Urinary bladder (tissue), 3 donors: ENCODE measurements at regions not wholly inside any gene's neighbourhood (a gene's known extent, or its start where the extent isn't known, plus 50 kb on each side); places are given as distances from the start of the nearest gene placed in this dataset.
"Not testable (repeated sequence)": the region's sequence is repeated elsewhere in the genome, so short reads cannot be mapped to it uniquely, and the experiment has no call there.

Experiments
- DNase-seq: peaks from one replicate; pipeline ENCODE4 v3.0.0-alpha.2; 2015; ENCODE audit errors: extremely low spot score
- H3K27ac ChIP-seq: one replicate; pipeline ENCODE4 v1.5.1; 2013; ENCODE audit warnings: low read depth, mild to moderate bottlenecking, moderate library complexity
- H3K36me3 ChIP-seq: one replicate; pipeline ENCODE4 v1.6.1; 2013; ENCODE audit warnings: mild to moderate bottlenecking, moderate library complexity; ENCODE audit not compliant: insufficient read depth
- H3K4me1 ChIP-seq: one replicate; pipeline ENCODE4 v1.6.1; 2013; ENCODE audit warnings: mild to moderate bottlenecking, moderate library complexity; ENCODE audit not compliant: insufficient read depth
- H3K4me3 ChIP-seq: one replicate; pipeline ENCODE4 v1.5.1; 2013; ENCODE audit warnings: low read depth, low read length
- whole genome bisulfite sequencing: extraction: QIAGEN DNeasy Blood & Tissue Kit; methylation state at CpG from one replicate; pipeline ENCODE4 v1.1.7; 2013; 5-methylcytosine and 5-hydroxymethylcytosine counted together
- donor health status: healthy with polysubstance abuse.
- donor health status: healthy.

DNA sequence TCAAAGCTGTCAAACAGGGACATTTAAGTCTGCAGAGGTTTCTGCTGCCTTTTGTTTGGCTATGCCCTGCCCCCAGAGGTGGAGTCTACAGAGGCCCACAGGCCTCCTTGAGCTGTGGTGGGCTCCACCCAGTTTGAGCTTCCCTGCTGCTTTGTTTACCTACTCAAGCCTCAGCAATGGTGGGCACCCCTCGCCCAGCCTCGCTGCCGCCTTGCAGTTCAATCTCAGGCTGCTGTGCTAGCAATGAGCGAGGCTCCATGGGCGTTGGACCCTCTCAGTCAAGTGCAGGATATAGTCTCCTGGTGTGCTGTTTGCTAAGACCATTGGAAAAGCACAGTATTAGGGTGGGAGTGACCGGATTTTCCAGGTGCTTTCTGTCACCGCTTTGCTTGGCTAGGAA lies 477.6 kb upstream of the IL12A start:
- not testable (repeated sequence) for H3K27ac ChIP-seq, H3K36me3 ChIP-seq, H3K4me1 ChIP-seq, DNase-seq, H3K4me3 ChIP-seq
- WGBS, result 87% methylated on average over 7 of the region's 7 CpGs

DNA sequence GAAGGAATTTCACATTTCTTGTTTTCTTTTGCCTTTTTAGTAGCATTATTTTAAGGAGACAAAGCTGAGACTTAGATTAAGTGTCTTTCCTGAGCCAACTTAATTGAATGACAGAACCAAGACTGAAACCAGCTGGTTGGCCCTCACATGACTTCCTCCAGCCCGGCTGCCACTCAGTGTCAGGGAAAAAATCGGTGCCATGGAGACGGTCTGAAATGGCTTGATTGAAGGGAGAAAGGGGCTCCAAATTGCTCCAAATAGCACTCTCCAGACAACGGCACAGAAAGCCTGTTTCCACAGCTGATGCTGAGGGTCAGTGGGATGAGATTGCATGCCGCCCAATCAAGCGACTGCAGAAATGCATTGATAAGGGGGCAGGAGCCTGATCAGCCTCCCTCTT lies 475.2 kb upstream of the IL12A start:
- no peak overlapping the region for H3K4me3 ChIP-seq
- 52% methylated on average over 6 of the region's 6 CpGs for WGBS
- no peaks in the 10 kb centered on the region for H3K4me1 ChIP-seq
- H3K36me3 ChIP-seq, result no peaks in the 10 kb centered on the region
- DNase-seq, result no peak
- H3K27ac ChIP-seq, result no peak overlapping the region

GRCh38 chr3:159513867-159514380 lies 474.7 kb upstream of the IL12A start:
- H3K4me3 ChIP-seq, result no peak overlapping the region
- no peak overlapping the region for H3K27ac ChIP-seq
- no peaks in the 10 kb centered on the region for H3K4me1 ChIP-seq
- H3K36me3 ChIP-seq, result no peaks in the 10 kb centered on the region
- no peak for DNase-seq
- 73% methylated on average over 5 of the region's 5 CpGs for WGBS

GRCh38 chr3:159517105-159517504 lies 471.5 kb upstream of the IL12A start:
- no peak overlapping the region for H3K4me3 ChIP-seq
- H3K4me1 ChIP-seq, result no peaks in the 10 kb centered on the region
- 68% methylated on average over 1 of the region's 1 CpG for WGBS
- no peaks in the 10 kb centered on the region for H3K36me3 ChIP-seq
- no peak overlapping the region for H3K27ac ChIP-seq
- no peak for DNase-seq

DNA sequence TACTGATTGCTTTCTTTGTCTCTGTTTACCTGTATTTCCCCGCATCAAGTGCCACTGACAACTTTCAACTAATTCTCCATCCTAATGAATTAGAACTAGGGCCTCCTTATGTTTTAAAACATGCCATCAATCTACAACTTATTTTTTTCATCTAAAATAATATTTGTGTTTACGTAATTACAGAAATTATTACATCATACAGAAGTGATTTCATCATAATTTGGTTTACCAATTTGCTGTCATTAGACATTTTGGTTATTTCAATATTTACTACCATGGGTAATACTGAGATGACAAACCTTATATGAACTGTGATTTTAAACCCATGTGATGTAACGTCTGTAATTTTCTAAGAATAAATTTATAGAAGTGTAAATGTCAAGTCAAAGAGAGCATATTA lies 468.0 kb upstream of the IL12A start:
- Histone ChIP-seq H3K36me3 (no peaks in the 10 kb centered on the region), H3K4me3 (no peak overlapping the region), H3K4me1 (no peaks in the 10 kb centered on the region), H3K27ac (no peak overlapping the region)
- no peak for DNase-seq
- 81% methylated on average over 3 of the region's 3 CpGs for WGBS

DNA sequence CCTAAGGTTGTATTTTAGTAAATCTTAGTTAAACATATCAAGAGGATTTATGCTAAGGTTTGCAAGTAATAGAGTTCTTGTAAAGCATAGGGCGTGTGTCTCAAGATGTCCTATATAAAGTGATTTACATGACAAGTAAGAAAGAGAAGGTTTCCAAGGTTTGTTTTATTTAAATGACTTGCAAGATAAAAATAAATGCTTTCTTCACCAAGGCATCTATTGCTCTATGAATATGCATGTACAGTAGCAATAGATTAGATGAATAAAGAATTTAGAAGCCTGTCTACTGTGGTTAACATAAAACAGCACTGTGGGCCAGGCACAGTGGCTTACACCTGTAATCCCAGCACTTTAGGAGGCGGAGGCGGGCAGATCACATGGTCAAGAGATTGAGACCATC lies 466.4 kb upstream of the IL12A start:
- no peak overlapping the region for H3K4me3 ChIP-seq
- H3K27ac ChIP-seq, result no peak overlapping the region
- no peaks in the 10 kb centered on the region for H3K4me1 ChIP-seq
- no peaks in the 10 kb centered on the region for H3K36me3 ChIP-seq
- 79% methylated on average over 3 of the region's 3 CpGs for WGBS
- DNase-seq, result no peak

DNA sequence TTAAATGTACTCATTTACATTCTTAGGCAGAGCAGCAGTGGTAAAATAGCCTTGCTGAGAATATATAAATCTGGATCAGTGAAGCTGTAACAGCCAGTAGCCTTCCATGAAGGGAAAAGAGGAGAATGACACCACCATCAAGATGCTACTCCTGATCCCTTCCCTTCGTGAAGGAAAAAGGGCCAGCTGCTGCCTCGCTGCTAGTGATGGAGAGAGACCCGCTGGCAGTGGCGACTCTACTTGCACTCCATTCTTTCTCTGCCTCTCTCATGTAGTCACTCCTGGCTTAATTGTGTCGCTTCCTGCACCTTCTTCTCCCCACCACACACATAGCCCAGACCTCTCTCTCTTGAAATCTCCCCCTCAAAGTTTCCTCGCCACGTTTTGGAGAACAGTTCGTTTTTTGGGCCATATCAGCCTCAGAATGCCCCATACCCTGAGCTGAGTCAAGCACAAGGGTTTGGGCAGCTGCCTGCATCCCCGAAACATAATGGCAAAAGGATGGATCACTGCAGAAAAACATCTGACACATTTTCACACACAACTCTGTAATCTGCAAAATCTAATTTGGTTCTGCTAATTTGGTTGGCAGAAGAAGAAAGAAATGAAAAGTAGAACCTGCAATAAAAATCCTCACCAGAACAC lies 460.3 kb upstream of the IL12A start:
- Histone ChIP-seq H3K27ac (no peak overlapping the region), H3K36me3 (no peaks in the 10 kb centered on the region), H3K4me3 (no peak overlapping the region), H3K4me1 (no peaks in the 10 kb centered on the region)
- no peak for DNase-seq
- 79% methylated on average over 9 of the region's 9 CpGs for WGBS

- H3K4me1 ChIP-seq, result no peaks in the 10 kb centered on the region
- no peaks in the 10 kb centered on the region for H3K36me3 ChIP-seq
- no peak for DNase-seq
- H3K27ac ChIP-seq, result no peak overlapping the region
- H3K4me3 ChIP-seq, result no peak overlapping the region
Observed at GRCh38 chr3:159532577-159532976, 456.1 kb upstream of the IL12A start.

DNA sequence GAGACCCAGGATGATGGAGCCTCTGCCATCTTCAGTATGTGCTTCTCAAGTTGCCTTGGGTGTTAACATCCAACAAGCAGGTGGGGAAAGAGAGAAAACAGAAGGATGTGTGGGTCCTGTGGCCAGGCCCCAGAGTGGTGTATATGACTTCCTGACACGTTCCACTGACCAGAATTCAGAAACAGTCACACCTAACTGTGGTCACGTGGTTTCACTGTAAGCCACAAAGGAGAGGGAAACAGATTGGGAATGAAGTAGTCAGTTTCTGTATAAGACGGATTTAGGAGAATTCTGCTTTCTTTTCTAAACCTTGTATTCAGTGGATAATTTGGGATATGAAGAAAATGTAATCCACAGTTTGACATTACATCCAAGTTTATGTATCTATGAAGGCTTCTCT lies 454.1 kb upstream of the IL12A start:
- no peak for DNase-seq
- 76% methylated on average over 3 of the region's 3 CpGs for WGBS

DNA sequence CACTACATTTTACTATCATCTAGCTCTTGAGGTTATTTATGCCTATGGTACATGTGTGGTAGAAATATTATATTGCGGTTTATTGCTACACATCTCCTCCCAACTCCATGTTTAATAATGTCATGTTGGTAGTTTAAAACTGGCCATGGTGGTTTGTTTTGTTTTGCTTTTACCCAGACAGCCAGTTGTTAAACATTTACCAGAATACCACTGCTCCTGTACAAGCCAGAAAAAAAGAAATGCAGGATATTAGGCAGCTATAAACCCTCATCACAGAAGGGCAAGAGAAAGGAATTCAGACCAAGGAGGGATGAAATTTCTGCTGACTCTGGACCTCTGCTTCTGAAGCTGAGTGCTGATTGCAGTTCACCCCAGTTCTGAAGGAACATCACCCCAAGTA lies 451.8 kb upstream of the IL12A start:
- Histone ChIP-seq H3K36me3 (no peaks in the 10 kb centered on the region), H3K27ac (no peak overlapping the region), H3K4me3 (no peak overlapping the region), H3K4me1 (no peaks in the 10 kb centered on the region)
- WGBS, result 93% methylated on average over 1 of the region's 1 CpG
- no peak for DNase-seq

More for the DNA sequence above, 454.1 kb upstream of the IL12A start:
- no peak overlapping the region for H3K4me3 ChIP-seq
- H3K27ac ChIP-seq, result no peak overlapping the region
- H3K4me1 ChIP-seq, result no peaks in the 10 kb centered on the region
- H3K36me3 ChIP-seq, result no peaks in the 10 kb centered on the region

- no peaks in the 10 kb centered on the region for H3K4me1 ChIP-seq
- H3K27ac ChIP-seq, result no peak overlapping the region
- no peaks in the 10 kb centered on the region for H3K36me3 ChIP-seq
- whole genome bisulfite sequencing, result 71% methylated on average over 1 of the region's 1 CpG
- H3K4me3 ChIP-seq, result no peak overlapping the region
- no peak for DNase-seq
Observed at GRCh38 chr3:159538507-159538906, 450.1 kb upstream of the IL12A start.

- Histone ChIP-seq H3K4me3 (no peak overlapping the region), H3K27ac (no peak overlapping the region), H3K36me3 (no peaks in the 10 kb centered on the region), H3K4me1 (no peaks in the 10 kb centered on the region)
- DNase-seq, result no peak
- WGBS, result 51% methylated on average over 2 of the region's 2 CpGs
Observed at GRCh38 chr3:159540882-159541495, 447.6 kb upstream of the IL12A start.

DNA sequence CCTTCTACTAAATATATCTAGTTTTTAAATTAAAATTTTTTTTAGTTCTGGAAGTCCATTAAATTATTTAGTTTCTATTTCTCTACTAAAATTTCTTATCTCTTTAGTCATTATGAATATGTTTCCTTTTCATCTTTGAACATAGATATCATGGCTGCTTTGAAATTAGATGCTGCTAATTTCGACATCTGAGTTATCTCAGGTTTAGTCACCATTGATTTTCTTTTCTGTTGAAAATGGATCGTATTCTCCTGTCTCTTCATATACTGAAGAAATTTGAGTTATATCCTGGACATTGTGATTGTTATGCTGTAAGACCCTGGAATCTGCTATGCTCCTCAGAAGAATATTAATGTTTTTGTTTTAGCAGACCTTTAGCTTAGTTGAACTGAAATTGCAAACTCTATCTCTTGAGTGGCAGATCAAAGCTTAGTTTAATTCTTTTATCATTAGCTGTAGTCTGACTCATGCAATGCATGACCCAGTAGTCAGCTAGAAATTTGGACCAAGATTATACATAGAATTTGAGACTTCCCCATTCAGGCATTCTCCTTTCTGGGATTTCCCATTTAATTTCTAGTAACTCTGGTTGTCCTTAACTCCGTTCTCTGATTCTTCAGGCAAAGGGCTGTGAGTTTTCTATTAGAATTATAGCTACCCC lies 439.8 kb upstream of the IL12A start:
- Histone ChIP-seq H3K4me1 (no peaks in the 10 kb centered on the region), H3K36me3 (no peaks in the 10 kb centered on the region), H3K4me3 (no peak overlapping the region), H3K27ac (no peak overlapping the region)
- 83% methylated on average over 3 of the region's 3 CpGs for WGBS
- no peak for DNase-seq

DNA sequence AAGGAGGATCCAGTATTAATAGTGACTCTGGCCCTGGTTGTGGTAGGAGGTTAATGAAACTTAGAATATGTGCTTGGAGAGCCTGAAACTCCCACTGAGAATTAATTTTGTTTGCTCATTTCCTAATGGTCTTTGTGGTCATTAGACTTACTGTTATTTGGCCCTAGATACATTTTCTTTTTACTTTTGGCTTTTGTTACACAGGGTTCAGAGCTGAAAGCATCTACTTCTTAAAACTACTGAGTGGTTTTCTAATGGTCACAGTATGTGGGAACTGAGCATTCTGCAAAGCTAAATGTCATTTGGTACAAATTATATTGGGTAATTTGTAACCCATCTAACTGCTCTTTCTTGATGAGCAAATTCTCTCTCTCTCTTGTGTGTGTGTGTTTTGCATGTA lies 433.4 kb upstream of the IL12A start:
- no peaks in the 10 kb centered on the region for H3K4me1 ChIP-seq
- no peak overlapping the region for H3K27ac ChIP-seq
- no peak for DNase-seq
- no peak overlapping the region for H3K4me3 ChIP-seq
- H3K36me3 ChIP-seq, result no peaks in the 10 kb centered on the region
